GM12878 (cell line): ENCODE measurements at regions not wholly inside any gene's neighbourhood (a gene's known extent, or its start where the extent isn't known, plus 50 kb on each side); places are given as distances from the start of the nearest gene placed in this dataset.

Source experiments
- ATAC-seq: fragments of 200-7000 bp; cut with Tn5 transposase; 3 replicates; pipeline ENCODE4 v1.9.1; 2020; ENCODE audit warnings: mild to moderate bottlenecking, moderate library complexity
- BruUV-seq: library from RNA; stranded (reverse); fragments of 400-500 nt; replicated peaks from 2 replicates; lab custom pipeline; 2021; lab: Mats Ljungman, UMichigan
- CTCF ChIA-PET: fragments of 300-600 bp; sonication (Branson Sonifier 250); formaldehyde crosslinking; extraction: SDS; loops from one replicate; lab custom pipeline; 2021; ENCODE audit warnings: inconsistent platforms; lab: Yijun Ruan, JAX
- POLR2A ChIA-PET: fragments of 350-600 bp; formaldehyde crosslinking; extraction: SDS; loops from one replicate; lab custom pipeline; 2021; ENCODE audit warnings: inconsistent platforms; lab: Charles Lee
- RAD21 ChIA-PET: fragments of 300-600 bp; sonication (Branson Sonifier 250); formaldehyde crosslinking; loops from one replicate; lab custom pipeline; 2023; ENCODE audit warnings: antibody characterized with exemption; ENCODE audit not compliant: unreplicated experiment; lab: Charles Lee
- SMC1A ChIA-PET: fragments of 300-600 bp; sonication (Branson Sonifier 250); formaldehyde crosslinking; loops from one replicate; lab custom pipeline; 2023; ENCODE audit not compliant: unreplicated experiment, uncharacterized antibody; lab: Charles Lee
- DNase-seq: peaks from one replicate; pipeline ENCODE4 v3.0.0-alpha.2; 2011; ENCODE audit warnings: low read depth, low spot score
- FAIRE-seq: peaks from 3 replicates; lab custom pipeline; 2011; peaks lifted over from hg19 to GRCh38; lab: Jason Lieb, UNC
- H2AFZ ChIP-seq: 2 replicates; pipeline ENCODE4 v1.6.0; 2011; ENCODE audit warnings: low read depth, low read length, control low read depth; ENCODE audit not compliant: control insufficient read depth
- H3K27ac ChIP-seq: 2 replicates; pipeline ENCODE4 v1.5.1; 2011; ENCODE audit warnings: control low read depth; ENCODE audit not compliant: control insufficient read depth, insufficient read depth
- H3K27me3 ChIP-seq, 2 experiments: replicated peaks in 1 of 2; 2 replicates each; pipeline versions ENCODE4 v1.6.0 to v1.6.1; 2011; ENCODE audit warnings: low read length in 1 of 2; ENCODE audit not compliant: control insufficient read depth in 2 of 2, insufficient read depth in 2 of 2
- H3K36me3 ChIP-seq, 2 experiments: 2 replicates each; pipeline ENCODE4 v1.5.1; 2011; ENCODE audit warnings: low read length in 1 of 2; ENCODE audit not compliant: control insufficient read depth in 2 of 2, insufficient read depth in 2 of 2
- H3K4me1 ChIP-seq: 2 replicates; pipeline ENCODE4 v1.6.1; 2011; ENCODE audit warnings: mild to moderate bottlenecking, low read length, moderate library complexity, mixed read lengths; ENCODE audit not compliant: control insufficient read depth, insufficient read depth
- H3K4me2 ChIP-seq: 2 replicates; pipeline ENCODE4 v1.6.0; 2011; ENCODE audit warnings: control low read depth; ENCODE audit not compliant: control insufficient read depth, insufficient read depth
- H3K4me3 ChIP-seq: fragments of 200-600 bp; sonication (generic); 2 replicates; pipeline ENCODE4 v1.5.1; 2016
- H3K79me2 ChIP-seq: 2 replicates; pipeline ENCODE4 v1.6.0; 2011; ENCODE audit warnings: low read length; ENCODE audit not compliant: control insufficient read depth, insufficient read depth
- H3K9ac ChIP-seq: 2 replicates; pipeline ENCODE4 v1.8.0; 2011; ENCODE audit warnings: low read length, control low read depth, mixed read lengths; ENCODE audit not compliant: control insufficient read depth, insufficient read depth
- H3K9me3 ChIP-seq: replicated peaks from 3 replicates; pipeline ENCODE4 v1.5.1; 2011; ENCODE audit warnings: mild to moderate bottlenecking, low read length; ENCODE audit not compliant: control insufficient read depth, insufficient read depth
- H4K20me1 ChIP-seq: 2 replicates; pipeline ENCODE4 v1.6.0; 2011; ENCODE audit not compliant: control insufficient read depth, insufficient read depth
- ATF3 ChIP-seq: IDR thresholded peaks from 2 replicates; pipeline ENCODE4 v1.6.1; 2011; ENCODE audit warnings: low read depth, mild to moderate bottlenecking, low read length, moderate library complexity, borderline replicate concordance; ENCODE audit errors: extremely low read depth
- BRCA1 ChIP-seq: IDR thresholded peaks from 2 replicates; pipeline ENCODE4 v1.6.1; 2011; ENCODE audit warnings: low read depth, low read length, improper control_type of control experiment
- E4F1 ChIP-seq: fragments of 450-650 bp; IDR thresholded peaks from 2 replicates; pipeline ENCODE4 v1.6.1; 2018; ENCODE audit warnings: borderline replicate concordance, mild to moderate bottlenecking; ENCODE audit not compliant: partially characterized antibody
- EZH2 ChIP-seq: IDR thresholded peaks from 2 replicates; pipeline ENCODE4 v1.6.1; 2012; ENCODE audit warnings: low read depth, mild to moderate bottlenecking, control low read depth, inconsistent platforms, low read length, borderline replicate concordance; ENCODE audit not compliant: control insufficient read depth
- HDGF ChIP-seq: fragments of 450-650 bp; IDR thresholded peaks from 2 replicates; pipeline ENCODE4 v1.6.1; 2016; ENCODE audit warnings: antibody characterized with exemption
- LARP7 ChIP-seq: fragments of 450-650 bp; IDR thresholded peaks from 2 replicates; pipeline ENCODE4 v1.6.1; 2017; ENCODE audit warnings: mild to moderate bottlenecking
- NR2F1 ChIP-seq: fragments of 450-650 bp; conservative IDR thresholded peaks from 2 replicates; pipeline ENCODE4 v1.6.1; 2017; ENCODE audit warnings: mild to moderate bottlenecking
- PAX8 ChIP-seq: fragments of 450-650 bp; IDR thresholded peaks from 2 replicates; pipeline ENCODE4 v1.6.1; 2017; ENCODE audit warnings: mild to moderate bottlenecking, moderate library complexity
- PRDM15 ChIP-seq: fragments of 450-650 bp; formaldehyde crosslinking; IDR thresholded peaks from 2 replicates; pipeline ENCODE4 v1.4.0; 2020; ENCODE audit warnings: mild to moderate bottlenecking, moderate library complexity
- RAD51 ChIP-seq: fragments of 450-650 bp; IDR thresholded peaks from 2 replicates; pipeline ENCODE4 v1.6.1; 2016; ENCODE audit warnings: moderate library complexity, mild to moderate bottlenecking, inconsistent platforms
- RB1 ChIP-seq: fragments of 450-650 bp; formaldehyde crosslinking; IDR thresholded peaks from 2 replicates; pipeline ENCODE4 v1.6.1; 2017; ENCODE audit warnings: mild to moderate bottlenecking, borderline replicate concordance
- SREBF1 ChIP-seq: IDR thresholded peaks from 2 replicates; pipeline ENCODE4 v1.6.1; 2012; ENCODE audit warnings: mild to moderate bottlenecking, low read length
- WRNIP1 ChIP-seq: IDR thresholded peaks from 2 replicates; pipeline ENCODE4 v1.6.1; 2011; ENCODE audit warnings: low read depth, low read length, improper control_type of control experiment, borderline replicate concordance
- ZNF592 ChIP-seq: fragments of 450-650 bp; IDR thresholded peaks from 2 replicates; pipeline ENCODE4 v1.6.1; 2017; ENCODE audit warnings: mild to moderate bottlenecking, moderate library complexity
- WGBS: methylation state at CpG from one replicate; pipeline ENCODE4 v1.1.6; 2016; ENCODE audit warnings: low lambda C conversion rate; ENCODE audit not compliant: insufficient replicate concordance, insufficient coverage; ENCODE audit errors: missing lambda C conversion rate; 5-methylcytosine and 5-hydroxymethylcytosine counted together
- in situ Hi-C: fragments of 300-500 bp; cut with MboI; formaldehyde crosslinking; loops from 9 replicates; pipeline ENCODE4 v1.14.3; 2018; ENCODE audit warnings: mixed read lengths
- intact Hi-C: fragments of 100-400 bp; cut with micrococcal nuclease; formaldehyde crosslinking; loops from one replicate; pipeline ENCODE4 v1.14.2; 2022; ENCODE audit not compliant: unreplicated experiment

GRCh38 chr1:214739621-214740238, 136.7 kb downstream of the CENPF start:
- CTCF ChIA-PET, result no interaction called here
- BruUV-seq, result no TSS peak
- TF ChIP-seq WRNIP1 (no peak), RB1 (no peak), SREBF1 (no peak), BRCA1 (no peak), RAD51 (no peak), LARP7 (no peak), E4F1 (no peak), PRDM15 (CRISPR knock-in tag) (no peak), ZNF592 (no peak), ATF3 (no peak), EZH2 (no peak), HDGF (no peak), NR2F1 (no peak), PAX8 (no peak)
- Histone ChIP-seq H3K9me3 (no peaks in the 10 kb centered on the region), H3K27me3 (no peaks in the 10 kb centered on the region), H3K4me3 (no peak overlapping the region), H3K27ac (no peak overlapping the region), H3K79me2 (no peaks in the 10 kb centered on the region), H3K9ac (no peak overlapping the region), H3K36me3 (no peaks in the 10 kb centered on the region), H2AFZ (no peak overlapping the region), H3K4me2 (no peak overlapping the region), H3K4me1 (no peaks in the 10 kb centered on the region), H4K20me1 (no peaks in the 10 kb centered on the region)
- FAIRE-seq (no peak), ATAC-seq (no peak), DNase-seq (no peak)
- SMC1A ChIA-PET, result no interaction called here
- RAD21 ChIA-PET, result no interaction called here
- WGBS, result 0% methylated on average over 1 of the region's 1 CpG
- POLR2A ChIA-PET, result no interaction called here
- in situ Hi-C loops (no loop called here), intact Hi-C loops (no loop called here)
